H9 (cell line): ENCODE measurements at regions not wholly inside any gene's neighbourhood (a gene's known extent, or its start where the extent isn't known, plus 50 kb on each side); places are given as distances from the start of the nearest gene placed in this dataset.

Experiments
- DNase-seq: peaks from one replicate; pipeline ENCODE4 v3.0.0-alpha.2; 2017
- H2AFZ ChIP-seq: one replicate; pipeline ENCODE4 v1.6.1; 2013; ENCODE audit warnings: mild to moderate bottlenecking, low read length, control low read depth, moderate library complexity
- H2AK5ac ChIP-seq: 2 replicates; pipeline ENCODE4 v1.6.1; 2013; ENCODE audit warnings: low read length, control low read depth, mixed read lengths; ENCODE audit not compliant: insufficient read length
- H2BK120ac ChIP-seq: one replicate; pipeline ENCODE4 v1.6.1; 2013; ENCODE audit warnings: low read depth, mild to moderate bottlenecking, low read length, control low read depth, inconsistent platforms; ENCODE audit not compliant: poor library complexity, severe bottlenecking
- H2BK12ac ChIP-seq: 2 replicates; pipeline ENCODE4 v1.6.1; 2013; ENCODE audit warnings: low read length, control low read depth, mixed read lengths, low read depth; ENCODE audit not compliant: insufficient read length
- H2BK15ac ChIP-seq: 2 replicates; pipeline ENCODE4 v1.6.1; 2013; ENCODE audit warnings: low read depth, low read length, control low read depth
- H2BK20ac ChIP-seq: one replicate; pipeline ENCODE4 v1.6.1; 2013; ENCODE audit warnings: low read depth, mild to moderate bottlenecking, low read length, control low read depth, inconsistent platforms; ENCODE audit not compliant: poor library complexity, severe bottlenecking
- H2BK5ac ChIP-seq: 2 replicates; pipeline ENCODE4 v1.6.1; 2013; ENCODE audit warnings: low read length, control low read depth, mixed read lengths; ENCODE audit not compliant: insufficient read length
- H3K14ac ChIP-seq: 2 replicates; pipeline ENCODE4 v1.6.1; 2013; ENCODE audit warnings: low read length, control low read depth; ENCODE audit not compliant: insufficient read depth
- H3K18ac ChIP-seq: 2 replicates; pipeline ENCODE4 v1.6.1; 2013; ENCODE audit warnings: low read depth, mild to moderate bottlenecking, mixed read lengths, low read length, control low read depth; ENCODE audit not compliant: insufficient read length
- H3K23ac ChIP-seq: 2 replicates; pipeline ENCODE4 v1.6.1; 2013; ENCODE audit warnings: low read length, control low read depth, mixed read lengths, low read depth; ENCODE audit not compliant: insufficient read length
- H3K23me2 ChIP-seq: 2 replicates; pipeline ENCODE4 v1.6.1; 2013; ENCODE audit warnings: low read depth, mild to moderate bottlenecking, mixed read lengths, low read length, control low read depth; ENCODE audit not compliant: insufficient read length, poor library complexity, severe bottlenecking
- H3K27ac ChIP-seq: 2 replicates; pipeline ENCODE4 v1.5.1; 2013; ENCODE audit warnings: low read length, control low read depth, mixed read lengths, low read depth; ENCODE audit not compliant: insufficient read length
- H3K27me3 ChIP-seq: 2 replicates; pipeline ENCODE4 v1.6.1; 2013; ENCODE audit warnings: low read length, control low read depth, inconsistent platforms; ENCODE audit not compliant: insufficient read depth
- H3K4ac ChIP-seq: 2 replicates; pipeline ENCODE4 v1.6.1; 2013; ENCODE audit warnings: low read depth, mild to moderate bottlenecking, control low read depth, inconsistent platforms, low read length, moderate library complexity
- H3K4me1 ChIP-seq: 2 replicates; pipeline ENCODE4 v1.6.1; 2013; ENCODE audit warnings: low read length, control low read depth, inconsistent platforms; ENCODE audit not compliant: insufficient read depth
- H3K4me2 ChIP-seq: 2 replicates; pipeline ENCODE4 v1.6.1; 2013; ENCODE audit warnings: low read length, control low read depth, mixed read lengths; ENCODE audit not compliant: insufficient read length, insufficient read depth
- H3K56ac ChIP-seq: 2 replicates; pipeline ENCODE4 v1.6.1; 2013; ENCODE audit warnings: low read depth, mild to moderate bottlenecking, mixed read lengths, low read length, control low read depth; ENCODE audit not compliant: insufficient read length
- H3K79me1 ChIP-seq: 2 replicates; pipeline ENCODE4 v1.6.1; 2013; ENCODE audit warnings: low read depth, mild to moderate bottlenecking, moderate library complexity, low read length, control low read depth, inconsistent platforms; ENCODE audit not compliant: insufficient read depth, poor library complexity, severe bottlenecking
- H3K79me2 ChIP-seq: 2 replicates; pipeline ENCODE4 v1.6.1; 2013; ENCODE audit warnings: low read length, control low read depth, inconsistent platforms; ENCODE audit not compliant: insufficient read depth
- H3K9ac ChIP-seq: 2 replicates; pipeline ENCODE4 v1.6.1; 2013; ENCODE audit warnings: low read length, control low read depth, mixed read lengths; ENCODE audit not compliant: insufficient read length; ENCODE audit errors: extremely low read depth
- H3K9me3 ChIP-seq: one replicate; pipeline ENCODE4 v1.6.1; 2013; ENCODE audit warnings: low read depth, low read length, inconsistent platforms; ENCODE audit not compliant: control insufficient read depth
- H3T11ph ChIP-seq: one replicate; pipeline ENCODE4 v1.6.1; 2013; ENCODE audit warnings: mild to moderate bottlenecking, low read length, control low read depth, inconsistent platforms
- H4K20me1 ChIP-seq: one replicate; pipeline ENCODE4 v1.6.1; 2013; ENCODE audit not compliant: control insufficient read depth, insufficient read length, insufficient read depth
- H4K5ac ChIP-seq: 2 replicates; pipeline ENCODE4 v1.6.1; 2013; ENCODE audit warnings: low read depth, mild to moderate bottlenecking, mixed read lengths, low read length, control low read depth; ENCODE audit not compliant: insufficient read length
- H4K8ac ChIP-seq: replicated peaks from 2 replicates; pipeline ENCODE4 v1.6.1; 2013; ENCODE audit warnings: low read length, control low read depth, mixed read lengths, low read depth; ENCODE audit not compliant: insufficient read length
- H4K91ac ChIP-seq: 2 replicates; pipeline ENCODE4 v1.6.1; 2013; ENCODE audit warnings: low read depth, mild to moderate bottlenecking, moderate library complexity, mixed read lengths, low read length, control low read depth; ENCODE audit not compliant: insufficient read length
- H3K27ac Mint-ChIP-seq, 3 experiments: 2 replicates in 2 of 3; 3 replicates in 1 of 3; pipeline ENCODE4 v1.8.0; 2020 to 2021; ENCODE audit warnings: mixed read lengths in 3 of 3, mild to moderate bottlenecking in 1 of 3, moderate library complexity in 1 of 3
- H3K27me3 Mint-ChIP-seq: 2 replicates; pipeline ENCODE4 v1.8.0; 2021; ENCODE audit warnings: low read depth, mild to moderate bottlenecking, moderate library complexity, mixed read lengths
- H3K36me3 Mint-ChIP-seq, 3 experiments: 2 replicates in 2 of 3; 3 replicates in 1 of 3; pipeline ENCODE4 v1.8.0; 2020 to 2021; ENCODE audit warnings: low read depth in 3 of 3, mixed read lengths in 3 of 3; ENCODE audit not compliant: insufficient read depth in 1 of 3
- H3K4me1 Mint-ChIP-seq, 2 experiments: 2 replicates each; pipeline ENCODE4 v1.8.0; 2020; ENCODE audit warnings: mixed read lengths in 2 of 2
- H3K4me3 Mint-ChIP-seq, 2 experiments: 2 replicates in 1 of 2; 3 replicates in 1 of 2; pipeline ENCODE4 v1.8.0; 2020 to 2021; ENCODE audit warnings: mild to moderate bottlenecking in 2 of 2, mixed read lengths in 2 of 2, moderate library complexity in 1 of 2
- H3K9me3 Mint-ChIP-seq, 2 experiments: 2 replicates in 1 of 2; 3 replicates in 1 of 2; pipeline ENCODE4 v1.8.0; 2020; ENCODE audit warnings: mild to moderate bottlenecking in 2 of 2, mixed read lengths in 2 of 2, moderate library complexity in 1 of 2
- CTCF ChIP-seq: fragments of 200-600 bp; sonication (generic); conservative IDR thresholded peaks from 3 replicates; pipeline ENCODE4 v1.8.0; 2021; ENCODE audit warnings: antibody characterized with exemption, mild to moderate bottlenecking
- WGBS: extraction: QIAGEN DNeasy Blood & Tissue Kit; methylation state at CpG from one replicate; pipeline ENCODE4 v1.1.7; 2013; ENCODE audit warnings: missing lambda C conversion rate, low lambda C conversion rate, mixed read lengths; ENCODE audit not compliant: insufficient read length; ENCODE audit errors: extremely low coverage; 5-methylcytosine and 5-hydroxymethylcytosine counted together

- Histone ChIP-seq H3K9ac (no peak overlapping the region), H2BK5ac (no peak overlapping the region), H2BK15ac (no peak overlapping the region), H4K91ac (no peak overlapping the region), H2AK5ac (no peak overlapping the region), H2AFZ (no peak overlapping the region), H2BK12ac (no peak overlapping the region), H4K8ac (no peak overlapping the region), H3K56ac (no peak overlapping the region), H3K79me2 (no peaks in the 10 kb centered on the region), H2BK120ac (no peak overlapping the region), H3K9me3 (no peaks in the 10 kb centered on the region), H3T11ph (no peak overlapping the region), H2BK20ac (no peak overlapping the region), H3K23ac (no peak overlapping the region), H3K18ac (no peak overlapping the region), H3K4ac (no peak overlapping the region), H3K27ac (no peak overlapping the region), H3K27me3 (no peaks in the 10 kb centered on the region), H3K4me1 (no peaks in the 10 kb centered on the region), H3K4me2 (no peak overlapping the region), H3K14ac (no peak overlapping the region), H3K23me2 (no peaks in the 10 kb centered on the region), H3K79me1 (no peaks in the 10 kb centered on the region), H4K5ac (no peak overlapping the region), H4K20me1 (no peaks in the 10 kb centered on the region)
- DNase-seq, result no peak
- WGBS, result no CpG with 5 or more reads among the region's 22 CpGs
- Mint-ChIP-seq H3K4me1 (no peaks in the 10 kb centered on the region), H3K27me3 (peaks cover 10% of the 10 kb centered on the region), H3K9me3 (peaks cover 0 to 2% of the 10 kb centered on the region in 2 experiments; a peak in 2 of 5 replicates), H3K27ac (no peak overlapping the region), H3K4me3 (no peak overlapping the region), H3K36me3 (no peaks in the 10 kb centered on the region; a peak in 1 of 7 replicates)
- no peak for TF ChIP-seq CTCF
Measured at GRCh38 chr2:239678666-239679296, 278.0 kb upstream of the HDAC4 start.
